NCI-H510A treated with DMSO at 0.1 percent for 48 hours (cell line): ENCODE measurements at regions not wholly inside any gene's neighbourhood (a gene's known extent, or its start where the extent isn't known, plus 50 kb on each side); places are given as distances from the start of the nearest gene placed in this dataset.
"Not testable (repeated sequence)": the region's sequence is repeated elsewhere in the genome, so short reads cannot be mapped to it uniquely, and the experiment has no call there.

Experiments
- DNase-seq: peaks from one replicate; lab custom pipeline; 2025; lab: John Stamatoyannopoulos, UW

GRCh38 chr6:19976411-19977129 is 139.4 kb downstream of the ID4 start:
- DNase-seq: no peak

GRCh38 chr6:19979059-19979458 is 141.9 kb downstream of the ID4 start:
- no peak for DNase-seq

DNA sequence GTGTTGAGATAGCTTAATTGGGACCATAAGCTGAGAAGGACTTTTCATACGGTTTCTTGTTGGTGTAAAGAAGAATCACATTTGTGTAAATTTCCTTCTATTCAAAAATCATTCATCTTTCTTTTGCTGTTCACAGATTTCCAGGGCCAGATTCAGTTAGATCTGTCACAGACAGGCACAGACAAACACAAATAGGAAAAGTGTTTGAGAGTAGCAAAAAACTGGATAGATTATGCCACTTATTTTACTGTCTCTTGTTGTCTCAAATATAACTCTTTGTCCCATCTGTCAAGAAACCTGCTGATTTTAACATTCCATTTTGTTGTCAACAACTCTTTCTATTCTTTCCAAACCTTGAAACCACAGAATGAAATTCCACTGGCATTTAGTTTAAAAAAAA is 142.8 kb downstream of the ID4 start:
- no peak for DNase-seq

- no peak for DNase-seq
These were observed 146.2 kb downstream of the ID4 start for GRCh38 chr6:19983374-19983773.

GRCh38 chr6:19986691-19987438 is 149.7 kb downstream of the ID4 start:
- DNase-seq: no peak

DNA sequence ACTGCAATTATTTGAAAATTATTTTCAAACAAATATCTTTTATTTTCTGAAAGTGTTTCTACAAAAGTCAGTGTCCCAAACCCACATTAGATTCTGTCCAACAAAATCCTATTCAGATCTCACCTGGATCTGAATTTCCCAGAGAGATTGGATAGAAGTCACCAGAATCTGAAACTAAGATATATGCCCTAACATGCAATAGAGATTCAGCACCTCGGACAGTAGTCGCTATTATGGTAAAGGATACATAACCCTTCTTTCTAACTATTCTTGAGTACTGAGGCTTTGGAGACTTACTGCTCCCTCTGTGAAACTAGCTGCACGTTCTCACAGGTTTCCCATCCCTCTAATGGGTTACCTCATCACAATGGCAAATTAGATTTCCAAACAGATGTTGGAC is 151.4 kb downstream of the ID4 start:
- DNase-seq: no peak

GRCh38 chr6:19991176-19991575 is 154.0 kb downstream of the ID4 start:
- no peak for DNase-seq

DNA sequence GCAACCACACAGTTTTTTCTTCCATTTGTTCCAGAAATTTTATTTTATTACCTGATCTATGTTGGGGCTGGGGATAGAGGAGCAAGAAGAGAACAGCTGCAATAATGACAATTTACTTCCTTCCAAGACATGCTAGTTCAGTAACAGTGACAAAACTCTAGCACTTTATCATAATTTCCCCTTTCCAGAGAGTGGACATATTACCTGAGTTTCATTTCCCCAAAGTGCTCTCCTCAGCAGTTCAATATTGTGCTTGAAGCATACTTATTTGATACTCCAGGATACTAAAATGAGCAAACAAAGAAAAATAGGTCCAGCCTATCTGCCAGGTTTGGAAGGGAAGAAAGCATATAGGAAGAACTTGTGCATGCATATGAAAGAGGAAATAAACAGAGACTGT is 157.7 kb downstream of the ID4 start:
- no peak for DNase-seq

DNA sequence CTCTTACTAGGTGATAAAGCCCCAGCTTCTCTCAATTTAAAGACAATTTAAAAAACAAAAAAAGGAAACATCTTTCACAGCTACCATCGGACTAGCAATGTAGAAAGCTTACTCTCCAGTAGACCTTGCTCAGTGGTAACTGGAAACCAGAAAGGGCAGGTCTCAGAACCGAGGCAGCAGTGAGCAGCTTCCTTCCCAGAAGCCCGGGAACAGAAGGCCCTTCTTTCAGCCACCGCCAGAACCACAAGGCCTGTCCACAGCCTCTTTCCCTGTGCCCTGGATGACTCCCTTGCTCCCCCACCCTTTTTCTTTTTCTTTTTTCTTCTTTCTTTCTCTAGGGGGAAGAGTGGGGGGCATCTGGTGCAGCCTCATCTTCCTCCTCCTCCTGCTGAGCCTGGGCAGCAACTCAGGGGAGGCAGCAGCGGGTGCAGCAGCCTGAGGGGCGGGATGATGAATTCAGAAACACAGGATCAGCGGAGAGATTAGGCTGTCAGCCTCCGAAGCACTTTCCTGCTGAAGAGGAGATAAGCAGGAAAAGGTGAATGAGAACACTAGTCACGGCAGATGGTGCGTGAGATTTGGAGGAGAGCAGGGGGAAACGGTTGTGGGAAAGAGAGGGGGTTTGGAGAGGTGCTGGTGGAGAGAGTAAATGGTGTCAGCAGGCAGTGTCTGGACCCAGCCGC is 158.5 kb downstream of the ID4 start:
- DNase-seq: peak; percentile 32

- DNase-seq: no peak
These were observed 159.9 kb downstream of the ID4 start for GRCh38 chr6:19997104-19997503.

- DNase-seq: no peak
These were observed 161.4 kb downstream of the ID4 start for GRCh38 chr6:19998541-19998940.

GRCh38 chr6:19999319-20000191 is 162.4 kb downstream of the ID4 start:
- no peak for DNase-seq

- no peak for DNase-seq
These were observed 164.1 kb downstream of the ID4 start for GRCh38 chr6:20001286-20001685.

GRCh38 chr6:20006037-20006436 is 168.9 kb downstream of the ID4 start:
- no peak for DNase-seq

DNA sequence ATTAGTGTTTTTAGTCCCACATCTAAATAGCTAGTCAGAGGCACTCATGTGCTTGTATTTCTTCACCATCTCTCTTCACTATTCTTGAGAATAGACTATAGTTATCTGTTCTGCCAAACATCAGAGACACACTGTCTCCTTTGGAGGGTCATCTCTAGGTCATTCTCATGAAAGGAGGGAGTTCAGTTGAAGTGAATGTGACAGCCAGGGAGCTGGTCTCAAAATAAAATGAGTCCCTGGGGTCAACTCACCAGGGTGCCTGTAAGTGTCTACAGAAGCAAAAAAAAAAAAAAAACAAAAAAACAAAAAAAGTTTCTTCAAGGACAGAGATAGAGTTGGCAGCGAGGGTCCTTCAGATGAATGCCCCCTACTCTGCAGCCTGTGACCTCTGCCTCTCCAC is 171.0 kb downstream of the ID4 start:
- DNase-seq: no peak

DNA sequence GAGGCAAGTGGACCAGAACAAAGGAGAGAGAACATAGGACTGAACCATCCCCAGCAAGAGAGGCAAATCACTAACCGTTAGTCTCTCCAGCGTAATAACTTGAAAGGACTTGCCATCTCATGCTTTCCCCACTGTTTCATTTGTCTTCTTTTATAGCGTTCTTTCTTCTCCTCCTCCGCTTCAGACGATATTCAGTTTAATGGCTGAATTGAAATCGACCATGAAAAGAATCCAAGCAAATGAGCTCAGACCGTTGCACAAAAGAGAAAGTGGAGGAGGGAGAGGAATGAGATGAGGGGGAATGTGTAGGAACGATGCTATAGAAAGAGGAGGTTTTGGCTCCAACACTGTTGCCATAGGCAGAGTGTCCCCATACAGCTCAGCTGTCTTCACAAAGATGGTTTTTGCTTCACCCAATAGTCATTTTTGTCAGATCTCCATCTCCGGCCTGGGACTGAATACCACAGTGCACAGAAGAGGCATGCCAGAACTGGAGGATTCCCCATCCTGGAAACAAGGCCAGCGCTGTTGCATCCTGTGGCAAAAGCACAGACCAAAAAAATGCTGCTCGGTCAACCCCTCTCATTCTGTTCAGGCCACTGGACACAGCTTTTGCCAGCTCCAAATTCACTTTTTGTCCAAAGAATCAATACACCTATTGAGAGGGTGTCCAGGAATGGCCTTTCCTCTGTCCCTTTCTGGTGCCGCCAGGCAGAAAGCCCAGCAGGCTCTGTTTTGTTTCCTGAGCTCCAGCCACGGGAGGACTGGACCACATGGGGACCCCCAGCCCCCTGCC is 176.1 kb downstream of the ID4 start:
- no peak for DNase-seq

- no peak for DNase-seq
These were observed 177.3 kb downstream of the ID4 start for GRCh38 chr6:20014508-20014907.

DNA sequence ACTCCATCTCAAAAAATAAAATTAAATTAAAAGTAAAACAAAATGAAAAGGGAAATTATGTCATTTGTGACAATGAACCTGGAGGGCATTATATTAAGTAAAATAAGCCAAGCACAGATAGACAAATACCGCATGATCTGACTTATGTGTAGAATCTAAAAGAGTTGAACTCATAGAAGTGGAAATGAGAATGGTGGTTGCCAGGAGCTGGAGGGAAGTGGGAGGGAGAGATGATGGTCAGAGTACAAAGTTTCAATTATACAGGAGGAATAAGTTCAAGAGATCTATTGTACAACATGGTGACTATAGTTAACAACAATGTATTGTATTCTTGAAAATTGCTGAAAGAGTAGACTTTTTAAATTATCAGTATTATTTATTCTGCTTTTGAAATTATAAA is 183.4 kb downstream of the ID4 start:
- DNase-seq: no peak

GRCh38 chr6:20021795-20022194 is 184.6 kb downstream of the ID4 start:
- DNase-seq: no peak

GRCh38 chr6:20023549-20024315 is 186.6 kb downstream of the ID4 start:
- not testable (repeated sequence) for DNase-seq

- DNase-seq: no peak
These were observed 187.1 kb downstream of the ID4 start for GRCh38 chr6:20024316-20024673.
